ENCODE measurements at regions not wholly inside any gene's neighbourhood (a gene's known extent, or its start where the extent isn't known, plus 50 kb on each side); places are given as distances from the start of the nearest gene placed in this dataset.

DNA sequence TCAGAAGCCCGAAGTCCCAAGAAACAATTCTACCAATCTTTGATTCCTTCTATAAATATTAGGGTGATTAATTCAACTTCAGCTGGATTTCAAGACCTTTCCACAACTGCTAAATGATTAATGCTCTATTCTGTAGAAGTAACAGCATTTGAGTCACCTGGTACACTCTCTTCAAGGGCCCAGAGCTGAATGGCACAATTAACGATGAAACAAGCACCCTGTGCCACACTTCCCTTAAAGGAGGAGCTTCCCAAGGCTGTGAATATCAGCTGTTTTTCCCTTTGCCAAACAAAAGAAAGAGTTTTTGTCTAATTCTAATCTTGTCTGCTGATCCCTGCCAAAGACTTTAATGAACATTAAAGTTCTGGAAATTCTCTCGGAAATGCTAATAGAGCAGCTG lies 56.0 kb downstream of the BOD1L2 start:
- DNase-seq (no peak), ATAC-seq (no peak)
- Mint-ChIP-seq H3K27me3 (peaks cover 8% of the 10 kb centered on the region), H3K36me3 (ENCODE audit: low read depth) (peaks cover 3% of the 10 kb centered on the region), H3K4me1 (no peaks in the 10 kb centered on the region), H3K27ac (no peak overlapping the region), H3K4me3 (no peak overlapping the region)
- no peaks in the 10 kb centered on the region for H3K9me3 ChIP-seq (ENCODE audit: control insufficient read depth, low read length, poor library complexity, severe bottlenecking)

DNA sequence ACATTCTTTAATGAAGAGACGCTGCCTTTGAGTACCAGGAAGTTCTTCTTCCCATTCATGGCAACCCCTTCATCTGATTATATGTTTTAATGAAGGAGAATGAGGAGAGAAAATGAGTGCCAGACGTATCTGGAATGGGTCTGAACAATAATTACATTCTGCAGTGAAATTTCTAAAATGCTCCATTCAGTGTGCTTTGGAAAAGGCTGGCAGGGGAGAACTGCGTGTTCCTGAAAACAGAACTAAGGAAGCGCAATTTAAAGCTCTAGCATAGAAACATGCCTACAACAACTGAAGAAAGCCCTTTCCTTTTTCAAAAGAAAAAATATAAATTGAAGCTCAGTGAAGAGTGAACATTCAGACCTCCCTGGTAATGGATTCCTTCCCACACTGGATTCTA lies 58.8 kb downstream of the BOD1L2 start:
- Mint-ChIP-seq H3K36me3 (ENCODE audit: low read depth) (no peaks in the 10 kb centered on the region), H3K4me1 (peaks cover 2% of the 10 kb centered on the region), H3K27ac (no peak overlapping the region), H3K4me3 (no peak overlapping the region), H3K27me3 (peaks cover 19% of the 10 kb centered on the region)
- ATAC-seq (no peak), DNase-seq (no peak)
- no peaks in the 10 kb centered on the region for H3K9me3 ChIP-seq (ENCODE audit: control insufficient read depth, low read length, poor library complexity, severe bottlenecking)

DNA sequence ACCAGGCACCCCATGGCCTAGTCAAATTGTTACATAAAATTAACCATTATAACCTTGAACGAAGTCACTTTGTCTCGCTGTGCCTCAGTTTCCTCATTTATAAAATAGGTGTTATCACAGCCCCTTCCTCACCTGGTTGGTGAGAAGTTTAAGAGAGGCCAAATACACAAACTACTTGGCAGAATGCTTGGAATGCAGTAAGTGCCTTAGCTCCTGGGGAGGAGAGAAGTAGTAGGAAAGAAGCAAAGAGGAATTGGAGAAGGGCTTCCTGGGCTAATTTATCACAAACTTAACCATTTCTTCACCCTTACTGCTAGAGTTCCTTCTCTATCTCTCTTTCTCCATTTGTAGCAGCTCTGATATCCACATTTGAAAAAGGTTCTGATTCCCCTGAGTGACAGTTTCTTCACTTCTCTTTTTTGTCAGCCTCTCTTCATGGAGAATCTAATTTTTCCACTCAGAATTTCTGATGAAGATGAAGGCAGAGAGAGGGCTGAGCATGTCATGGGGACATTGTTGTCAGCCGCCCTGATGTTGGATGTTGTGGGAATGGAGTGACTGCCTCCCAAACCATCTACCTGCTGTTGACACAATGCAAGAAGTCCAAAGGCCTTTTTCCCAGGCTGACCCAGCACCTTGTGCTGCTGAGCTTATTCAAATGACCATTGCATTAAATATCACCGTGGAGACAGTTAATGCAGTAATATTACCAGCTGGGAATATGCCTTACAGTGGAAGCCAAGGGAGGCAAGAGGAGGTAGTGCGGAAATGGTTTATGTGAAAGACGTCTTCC lies 60.4 kb downstream of the BOD1L2 start:
- ATAC-seq (no peak), DNase-seq (no peak)
- Mint-ChIP-seq H3K27me3 (peaks cover 26% of the 10 kb centered on the region), H3K36me3 (ENCODE audit: low read depth) (no peaks in the 10 kb centered on the region), H3K4me3 (no peak overlapping the region), H3K27ac (no peak overlapping the region), H3K4me1 (peaks cover 2% of the 10 kb centered on the region)
- no peaks in the 10 kb centered on the region for H3K9me3 ChIP-seq (ENCODE audit: control insufficient read depth, low read length, poor library complexity, severe bottlenecking)

DNA sequence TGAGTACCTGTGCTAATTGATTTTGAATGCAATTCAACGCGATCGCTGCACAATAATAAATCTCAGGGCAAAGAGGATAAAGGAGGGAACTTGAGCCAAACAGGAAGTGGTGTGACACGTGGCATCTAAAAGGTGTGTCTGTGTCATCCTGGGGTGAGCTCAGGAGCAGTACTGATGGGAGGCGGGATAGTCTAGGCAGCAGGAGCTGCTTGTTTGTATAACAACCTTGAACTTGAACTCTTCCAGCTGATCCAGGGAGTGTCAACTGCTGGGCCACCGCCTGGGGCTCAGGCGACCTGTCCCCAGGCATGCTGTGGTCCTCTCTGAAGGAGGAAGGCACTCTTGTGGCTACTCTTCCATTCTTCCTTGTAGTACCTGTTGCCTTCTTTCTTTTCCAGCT lies 61.2 kb downstream of the BOD1L2 start:
- H3K27me3 Mint-ChIP-seq: peaks cover 26% of the 10 kb centered on the region
- no peak for ATAC-seq
- no peak overlapping the region for H3K27ac Mint-ChIP-seq

DNA sequence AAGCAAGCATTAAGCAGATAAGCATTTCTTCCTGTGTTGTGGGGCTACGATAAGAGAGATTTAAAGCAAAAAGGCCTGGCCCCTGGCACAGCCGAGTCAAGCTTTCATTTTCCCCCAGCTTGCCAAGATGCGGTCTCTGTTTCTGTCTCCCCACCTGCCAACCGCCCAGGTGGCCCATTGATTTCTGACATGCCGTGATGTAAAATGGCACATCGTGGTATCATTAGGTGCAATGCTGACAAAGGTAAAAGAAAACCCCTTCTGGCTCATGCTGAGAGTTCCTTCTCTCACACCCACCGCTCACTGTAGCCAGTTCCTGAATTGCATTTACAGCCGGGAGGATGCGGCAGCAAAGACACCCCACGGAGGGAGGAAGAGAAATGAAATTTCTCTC lies 62.8 kb downstream of the BOD1L2 start:
- DNase-seq: no peak
- H3K4me1 Mint-ChIP-seq: peaks cover 2% of the 10 kb centered on the region
- H3K27ac Mint-ChIP-seq: no peak overlapping the region
- no peaks in the 10 kb centered on the region for H3K9me3 ChIP-seq (ENCODE audit: control insufficient read depth, low read length, poor library complexity, severe bottlenecking)
- ATAC-seq: no peak
- H3K36me3 Mint-ChIP-seq (ENCODE audit: low read depth): no peaks in the 10 kb centered on the region
- peaks cover 26% of the 10 kb centered on the region for H3K27me3 Mint-ChIP-seq
- H3K4me3 Mint-ChIP-seq: no peak overlapping the region

More for the DNA sequence above, 61.2 kb downstream of the BOD1L2 start:
- peaks cover 2% of the 10 kb centered on the region for H3K4me1 Mint-ChIP-seq
- no peaks in the 10 kb centered on the region for H3K9me3 ChIP-seq (ENCODE audit: control insufficient read depth, low read length, poor library complexity, severe bottlenecking)
- peak overlapping the region; percentile 28 for H3K4me3 Mint-ChIP-seq
- H3K36me3 Mint-ChIP-seq (ENCODE audit: low read depth): no peaks in the 10 kb centered on the region
- no peak for DNase-seq

DNA sequence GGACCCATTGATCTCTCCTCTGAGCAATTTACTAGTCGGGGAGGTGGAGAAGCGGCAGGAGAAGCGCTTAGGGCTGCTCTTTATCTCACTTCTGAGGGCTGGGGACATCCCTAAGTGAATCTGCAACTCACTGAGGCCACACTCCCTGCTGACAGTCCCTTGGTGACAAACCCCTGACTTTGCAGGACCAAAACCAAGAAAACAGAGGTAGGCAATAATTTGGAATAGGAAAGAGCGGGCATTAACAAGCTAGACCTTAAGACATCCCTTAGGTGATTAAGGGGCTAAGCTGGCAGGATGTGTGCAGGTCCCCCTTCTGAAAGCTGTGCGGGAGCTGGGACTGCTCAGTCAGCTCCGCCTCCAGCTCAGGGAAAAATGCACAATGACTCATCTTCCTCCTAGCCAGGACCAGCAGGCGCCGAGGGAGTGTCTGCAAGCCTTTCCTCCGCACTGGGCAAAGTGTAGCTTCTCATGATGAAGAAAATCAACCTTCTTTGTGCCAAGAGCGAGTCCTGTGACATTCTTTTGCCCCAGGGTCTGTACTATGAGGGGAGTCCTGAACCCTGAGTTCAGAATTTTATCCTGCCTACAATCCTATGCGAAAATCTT lies 63.3 kb downstream of the BOD1L2 start:
- no peaks in the 10 kb centered on the region for H3K36me3 Mint-ChIP-seq (ENCODE audit: low read depth)
- DNase-seq (no peak), ATAC-seq (no peak)
- H3K27me3 Mint-ChIP-seq: peaks cover 26% of the 10 kb centered on the region
- peaks cover 2% of the 10 kb centered on the region for H3K4me1 Mint-ChIP-seq
- no peak overlapping the region for H3K4me3 Mint-ChIP-seq
- no peak overlapping the region for H3K27ac Mint-ChIP-seq
- no peaks in the 10 kb centered on the region for H3K9me3 ChIP-seq (ENCODE audit: control insufficient read depth, low read length, poor library complexity, severe bottlenecking)

DNA sequence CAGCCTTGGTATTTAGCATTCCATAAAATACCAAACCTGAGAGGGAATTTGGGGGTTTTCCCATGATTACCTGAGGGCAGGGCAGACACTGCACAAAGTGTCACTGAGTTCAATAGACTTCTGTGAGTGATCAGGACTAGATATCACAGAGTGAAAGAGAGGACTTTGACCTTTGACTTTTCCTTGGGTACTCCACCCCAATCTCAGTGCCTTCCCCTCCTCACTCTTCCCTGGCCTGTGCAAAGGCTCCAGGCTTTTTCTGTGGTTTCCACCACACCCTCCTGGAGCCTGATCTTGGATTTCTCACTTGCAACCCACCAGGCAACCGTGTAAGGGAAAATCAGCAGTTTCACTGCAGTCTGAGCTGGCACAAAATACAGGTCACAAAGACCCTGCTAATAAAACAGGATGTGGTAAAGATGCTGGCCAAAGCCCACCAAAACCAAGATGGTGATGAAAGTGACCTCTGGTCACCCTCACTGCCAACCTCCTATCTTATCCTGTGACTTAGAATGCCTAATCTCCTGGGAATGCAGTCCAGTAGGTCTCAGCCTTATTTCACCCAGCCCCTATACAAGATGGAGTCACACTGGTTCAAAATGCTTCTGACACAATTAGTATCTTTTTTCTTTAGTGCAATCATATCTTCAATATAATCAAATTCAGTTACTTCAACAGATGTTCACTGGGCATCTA lies 64.0 kb downstream of the BOD1L2 start:
- no peak for ATAC-seq
- H3K36me3 Mint-ChIP-seq (ENCODE audit: low read depth): no peaks in the 10 kb centered on the region
- no peak overlapping the region for H3K4me3 Mint-ChIP-seq
- no peaks in the 10 kb centered on the region for H3K9me3 ChIP-seq (ENCODE audit: control insufficient read depth, low read length, poor library complexity, severe bottlenecking)
- peaks cover 26% of the 10 kb centered on the region for H3K27me3 Mint-ChIP-seq
- H3K27ac Mint-ChIP-seq: no peak overlapping the region
- peaks cover 2% of the 10 kb centered on the region for H3K4me1 Mint-ChIP-seq
- no peak for DNase-seq

DNA sequence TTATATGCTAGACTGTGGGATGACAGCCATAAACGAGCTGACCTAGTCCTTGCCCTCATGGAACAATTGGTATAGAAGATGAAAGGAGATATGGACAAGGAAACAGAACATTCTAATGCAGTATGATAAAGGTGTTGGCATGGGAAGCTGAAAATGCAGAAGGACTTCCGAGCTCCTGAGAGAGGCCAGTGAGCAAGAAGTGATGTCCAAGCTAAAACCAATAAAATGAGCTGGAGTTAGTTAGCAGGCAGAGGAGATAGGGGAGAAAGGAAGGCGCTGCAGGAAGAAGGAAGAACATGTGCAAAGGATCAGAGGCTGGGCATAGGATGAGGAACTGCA lies 64.5 kb downstream of the BOD1L2 start:
- H3K4me1 Mint-ChIP-seq: peaks cover 2% of the 10 kb centered on the region
- DNase-seq (no peak), ATAC-seq (no peak)
- H3K9me3 ChIP-seq (ENCODE audit: control insufficient read depth, low read length, poor library complexity, severe bottlenecking): no peaks in the 10 kb centered on the region
- H3K4me3 Mint-ChIP-seq: no peak overlapping the region
- no peaks in the 10 kb centered on the region for H3K36me3 Mint-ChIP-seq (ENCODE audit: low read depth)
- peaks cover 26% of the 10 kb centered on the region for H3K27me3 Mint-ChIP-seq
- H3K27ac Mint-ChIP-seq: no peak overlapping the region

DNA sequence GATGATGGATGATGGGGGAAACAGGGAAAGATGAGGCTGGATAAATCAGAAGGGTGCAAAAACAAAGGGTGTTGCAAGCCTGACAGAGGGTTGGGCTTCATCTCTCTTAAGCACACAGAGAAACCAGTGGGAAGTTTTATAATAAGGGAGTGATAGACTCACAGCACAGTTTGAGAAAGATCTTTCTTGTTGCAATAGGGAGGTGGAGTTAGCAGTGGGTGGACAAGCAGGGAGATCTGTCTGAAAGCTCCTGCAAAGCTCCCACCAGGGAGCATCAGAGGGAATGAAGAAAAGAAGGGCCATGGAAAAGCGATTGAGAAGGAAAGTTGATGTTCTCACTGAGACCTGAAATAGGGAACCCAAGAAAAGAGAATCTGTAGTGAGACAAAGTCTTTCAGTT lies 64.9 kb downstream of the BOD1L2 start:
- peaks cover 26% of the 10 kb centered on the region for H3K27me3 Mint-ChIP-seq

DNA sequence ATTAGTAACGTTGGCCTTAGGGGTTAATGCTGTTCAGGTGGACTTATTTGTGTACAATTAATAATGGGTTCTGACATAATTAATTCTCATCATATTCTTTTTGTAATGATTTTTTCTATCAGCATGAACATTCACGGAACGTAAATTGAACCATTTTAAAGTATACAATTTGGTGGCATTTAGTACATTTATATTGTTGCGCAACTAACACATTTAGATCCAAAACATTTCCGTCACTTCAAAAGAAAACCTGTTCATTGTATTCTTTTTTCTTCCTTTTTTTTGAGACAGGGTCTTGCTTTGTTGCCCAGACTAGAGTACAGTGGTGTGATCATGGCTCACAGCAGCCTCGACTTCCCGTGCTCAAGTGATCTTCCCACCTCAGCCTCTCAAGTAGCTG lies 65.8 kb downstream of the BOD1L2 start:
- H3K9me3 ChIP-seq (ENCODE audit: control insufficient read depth, low read length, poor library complexity, severe bottlenecking): no peaks in the 10 kb centered on the region
- H3K4me3 Mint-ChIP-seq: no peak overlapping the region
- DNase-seq (no peak), ATAC-seq (no peak)
- peaks cover 23% of the 10 kb centered on the region for H3K27me3 Mint-ChIP-seq
- H3K36me3 Mint-ChIP-seq (ENCODE audit: low read depth): no peaks in the 10 kb centered on the region
- no peak overlapping the region for H3K27ac Mint-ChIP-seq
- H3K4me1 Mint-ChIP-seq: peaks cover 2% of the 10 kb centered on the region

More for the DNA sequence above, 64.9 kb downstream of the BOD1L2 start:
- H3K36me3 Mint-ChIP-seq (ENCODE audit: low read depth): no peaks in the 10 kb centered on the region
- no peaks in the 10 kb centered on the region for H3K9me3 ChIP-seq (ENCODE audit: control insufficient read depth, low read length, poor library complexity, severe bottlenecking)
- no peak for ATAC-seq
- DNase-seq: no peak
- H3K4me1 Mint-ChIP-seq: peaks cover 2% of the 10 kb centered on the region
- H3K27ac Mint-ChIP-seq: no peak overlapping the region
- H3K4me3 Mint-ChIP-seq: no peak overlapping the region

DNA sequence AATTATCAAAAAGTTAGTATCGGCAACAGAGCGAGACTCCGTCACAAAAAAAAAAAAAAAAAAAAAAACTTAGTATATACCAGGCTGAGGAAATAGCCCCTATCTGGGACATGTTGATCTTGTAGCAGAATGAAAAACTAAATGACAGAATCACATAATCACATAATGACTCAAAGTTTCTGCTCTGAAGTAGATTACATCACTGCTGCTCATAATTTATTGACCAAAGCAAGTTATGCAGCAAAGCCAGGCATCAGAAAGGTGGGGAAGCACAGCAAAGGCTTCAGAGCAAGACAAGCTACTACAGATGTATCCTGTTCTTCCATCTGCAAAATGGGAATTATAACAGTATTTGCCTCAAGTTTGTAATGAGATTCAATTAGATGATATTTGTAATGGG lies 68.1 kb downstream of the BOD1L2 start:
- Mint-ChIP-seq H3K36me3 (ENCODE audit: low read depth) (no peaks in the 10 kb centered on the region), H3K27ac (no peak overlapping the region), H3K4me3 (no peak overlapping the region), H3K4me1 (no peaks in the 10 kb centered on the region), H3K27me3 (peaks cover 12% of the 10 kb centered on the region)
- ATAC-seq: no peak
- no peak for DNase-seq
- H3K9me3 ChIP-seq (ENCODE audit: control insufficient read depth, low read length, poor library complexity, severe bottlenecking): no peaks in the 10 kb centered on the region

DNA sequence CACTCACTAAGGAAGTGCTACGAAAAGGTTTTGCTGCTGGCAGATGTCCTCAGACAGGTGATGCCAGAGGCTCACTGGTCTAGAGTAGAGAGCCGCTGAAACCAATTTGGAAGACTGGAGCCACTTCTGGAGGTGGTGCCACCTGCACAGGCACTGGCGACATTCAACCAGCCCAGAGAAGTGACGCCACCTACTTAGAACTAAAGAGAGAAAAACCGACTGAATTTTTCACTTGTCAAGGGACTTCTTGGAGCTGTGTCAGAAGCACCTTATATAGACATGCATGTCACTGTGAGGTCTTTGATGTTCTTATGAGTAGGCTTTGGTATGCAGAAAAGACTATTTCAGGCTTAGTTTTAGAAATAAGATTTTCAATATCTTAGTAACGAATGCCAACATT lies 71.4 kb downstream of the BOD1L2 start:
- Mint-ChIP-seq H3K4me1 (no peaks in the 10 kb centered on the region), H3K27ac (no peak overlapping the region), H3K27me3 (peaks cover 7% of the 10 kb centered on the region), H3K4me3 (no peak overlapping the region), H3K36me3 (ENCODE audit: low read depth) (peaks cover 2% of the 10 kb centered on the region)
- ATAC-seq: no peak
- no peak for DNase-seq
- H3K9me3 ChIP-seq (ENCODE audit: control insufficient read depth, low read length, poor library complexity, severe bottlenecking): no peaks in the 10 kb centered on the region

DNA sequence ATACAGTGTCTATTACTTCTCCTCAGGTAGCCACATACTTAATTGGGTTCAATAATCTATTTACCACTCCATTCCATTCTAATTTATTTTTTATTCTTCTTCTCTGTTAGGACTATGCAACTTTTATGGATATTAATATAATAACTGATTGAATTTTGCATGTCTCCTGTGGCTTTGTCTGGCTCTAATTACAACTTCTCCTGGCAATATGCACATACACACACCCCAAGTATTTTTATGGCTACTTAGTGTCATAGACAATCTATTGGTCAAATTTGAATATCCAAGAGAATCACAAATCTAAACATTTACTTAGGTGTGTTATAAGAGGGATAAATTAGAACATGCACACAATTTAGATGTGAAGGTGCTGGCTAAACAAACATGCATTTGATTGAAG lies 73.1 kb downstream of the BOD1L2 start:
- no peak for ATAC-seq
- H3K9me3 ChIP-seq (ENCODE audit: control insufficient read depth, low read length, poor library complexity, severe bottlenecking): no peaks in the 10 kb centered on the region
- Mint-ChIP-seq H3K4me1 (no peaks in the 10 kb centered on the region), H3K36me3 (ENCODE audit: low read depth) (peaks cover 2% of the 10 kb centered on the region), H3K27me3 (peaks cover 7% of the 10 kb centered on the region), H3K4me3 (no peak overlapping the region), H3K27ac (no peak overlapping the region)
- no peak for DNase-seq
